ENCODE measurements at regions not wholly inside any gene's neighbourhood (a gene's known extent, or its start where the extent isn't known, plus 50 kb on each side); places are given as distances from the start of the nearest gene placed in this dataset.

DNA sequence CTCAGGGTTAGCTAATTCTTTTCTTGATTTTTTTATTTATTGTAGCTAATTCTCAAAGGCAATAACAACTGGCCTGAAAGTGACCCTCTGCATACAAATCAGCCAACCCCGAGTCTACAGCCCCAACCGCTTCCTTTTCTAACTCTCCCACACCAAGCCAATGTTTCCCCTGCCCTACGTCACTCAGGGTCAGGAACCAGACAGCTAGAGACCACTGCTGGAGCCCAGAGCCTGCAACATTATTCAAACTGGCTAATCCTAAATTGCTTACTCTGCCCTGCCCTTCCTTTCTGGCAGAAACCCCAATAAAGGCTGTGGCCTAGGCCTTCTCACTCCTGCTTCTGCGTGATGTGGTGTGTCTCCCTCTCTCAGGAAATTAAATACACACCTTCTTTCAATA lies 320.7 kb downstream of the CBLN4 start:
- WGBS (ENCODE audit: insufficient coverage, insufficient replicate concordance, low lambda C conversion rate, missing lambda C conversion rate): 2% methylated on average over 4 of the region's 4 CpGs
- Histone ChIP-seq H4K20me1 (ENCODE audit: control insufficient read depth, insufficient read depth) (no peaks in the 10 kb centered on the region), H3K9ac (ENCODE audit: control insufficient read depth, insufficient read depth, low read length) (no peak overlapping the region), H3K4me1 (ENCODE audit: control insufficient read depth, insufficient read depth, low read length) (no peaks in the 10 kb centered on the region), H3K9me3 (replicated peaks; ENCODE audit: control insufficient read depth, insufficient read depth, low read length) (no peaks in the 10 kb centered on the region), H3K4me2 (ENCODE audit: control insufficient read depth, insufficient read depth) (no peak overlapping the region), H3K27me3 (replicated peaks in 1 of 2; ENCODE audit: control insufficient read depth in 2 of 2, insufficient read depth in 2 of 2, low read length in 1 of 2) (no peaks in the 10 kb centered on the region), H3K27ac (ENCODE audit: control insufficient read depth, insufficient read depth) (no peak overlapping the region), H3K79me2 (ENCODE audit: control insufficient read depth, insufficient read depth, low read length) (no peaks in the 10 kb centered on the region), H3K36me3 (ENCODE audit: control insufficient read depth in 2 of 2, insufficient read depth in 2 of 2, low read length in 1 of 2) (no peaks in the 10 kb centered on the region), H2AFZ (ENCODE audit: control insufficient read depth, low read depth, low read length) (no peak overlapping the region), H3K4me3 (no peak overlapping the region)
- no TSS peak for BruUV-seq (replicated peaks)
- POLR2A ChIA-PET: no interaction called here
- TF ChIP-seq, protein P1, sequence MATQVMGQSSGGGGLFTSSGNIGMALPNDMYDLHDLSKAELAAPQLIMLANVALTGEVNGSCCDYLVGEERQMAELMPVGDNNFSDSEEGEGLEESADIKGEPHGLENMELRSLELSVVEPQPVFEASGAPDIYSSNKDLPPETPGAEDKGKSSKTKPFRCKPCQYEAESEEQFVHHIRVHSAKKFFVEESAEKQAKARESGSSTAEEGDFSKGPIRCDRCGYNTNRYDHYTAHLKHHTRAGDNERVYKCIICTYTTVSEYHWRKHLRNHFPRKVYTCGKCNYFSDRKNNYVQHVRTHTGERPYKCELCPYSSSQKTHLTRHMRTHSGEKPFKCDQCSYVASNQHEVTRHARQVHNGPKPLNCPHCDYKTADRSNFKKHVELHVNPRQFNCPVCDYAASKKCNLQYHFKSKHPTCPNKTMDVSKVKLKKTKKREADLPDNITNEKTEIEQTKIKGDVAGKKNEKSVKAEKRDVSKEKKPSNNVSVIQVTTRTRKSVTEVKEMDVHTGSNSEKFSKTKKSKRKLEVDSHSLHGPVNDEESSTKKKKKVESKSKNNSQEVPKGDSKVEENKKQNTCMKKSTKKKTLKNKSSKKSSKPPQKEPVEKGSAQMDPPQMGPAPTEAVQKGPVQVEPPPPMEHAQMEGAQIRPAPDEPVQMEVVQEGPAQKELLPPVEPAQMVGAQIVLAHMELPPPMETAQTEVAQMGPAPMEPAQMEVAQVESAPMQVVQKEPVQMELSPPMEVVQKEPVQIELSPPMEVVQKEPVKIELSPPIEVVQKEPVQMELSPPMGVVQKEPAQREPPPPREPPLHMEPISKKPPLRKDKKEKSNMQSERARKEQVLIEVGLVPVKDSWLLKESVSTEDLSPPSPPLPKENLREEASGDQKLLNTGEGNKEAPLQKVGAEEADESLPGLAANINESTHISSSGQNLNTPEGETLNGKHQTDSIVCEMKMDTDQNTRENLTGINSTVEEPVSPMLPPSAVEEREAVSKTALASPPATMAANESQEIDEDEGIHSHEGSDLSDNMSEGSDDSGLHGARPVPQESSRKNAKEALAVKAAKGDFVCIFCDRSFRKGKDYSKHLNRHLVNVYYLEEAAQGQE (IDR thresholded peaks at IDR 0.05; ENCODE audit: low read depth, low read length): no peak
- TF ChIP-seq ZNF274 (IDR thresholded peaks at IDR 0.05; ENCODE audit: insufficient read depth, insufficient read length) (no peak), ZNF217 (IDR thresholded peaks at IDR 0.05) (no peak), SMC3 (IDR thresholded peaks at IDR 0.05; ENCODE audit: borderline replicate concordance, low read length) (no peak), CHD2 (IDR thresholded peaks at IDR 0.05; ENCODE audit: borderline replicate concordance, low read depth, low read length) (no peak), PML (IDR thresholded peaks at IDR 0.05; ENCODE audit: low read length) (no peak), TAF1 (IDR thresholded peaks at IDR 0.05; ENCODE audit: borderline replicate concordance, low read depth, low read length) (no peak), CREB1 (IDR thresholded peaks at IDR 0.05; ENCODE audit: low read depth) (no peak), IKZF2 (IDR thresholded peaks at IDR 0.05) (no peak), CEBPB (IDR thresholded peaks at IDR 0.05; ENCODE audit: borderline replicate concordance in 1 of 2, low read depth in 2 of 2, low read length in 2 of 2) (no peak), NRF1 (conservative IDR thresholded peaks at IDR 0.05; ENCODE audit: low read depth, low read length) (no peak), FOS (IDR thresholded peaks at IDR 0.05; ENCODE audit: borderline replicate concordance, extremely low read depth, insufficient read length) (no peak), YY1 (IDR thresholded peaks at IDR 0.05; ENCODE audit: low read depth, low read length) (no peak), SRF (IDR thresholded peaks at IDR 0.05; ENCODE audit: low read depth in 2 of 2, low read length in 2 of 2) (no peak)
- TF ChIP-seq, protein P2, sequence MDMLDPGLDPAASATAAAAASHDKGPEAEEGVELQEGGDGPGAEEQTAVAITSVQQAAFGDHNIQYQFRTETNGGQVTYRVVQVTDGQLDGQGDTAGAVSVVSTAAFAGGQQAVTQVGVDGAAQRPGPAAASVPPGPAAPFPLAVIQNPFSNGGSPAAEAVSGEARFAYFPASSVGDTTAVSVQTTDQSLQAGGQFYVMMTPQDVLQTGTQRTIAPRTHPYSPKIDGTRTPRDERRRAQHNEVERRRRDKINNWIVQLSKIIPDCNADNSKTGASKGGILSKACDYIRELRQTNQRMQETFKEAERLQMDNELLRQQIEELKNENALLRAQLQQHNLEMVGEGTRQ (IDR thresholded peaks at IDR 0.05; ENCODE audit: borderline replicate concordance, low read depth, low read length): no peak
- TF ChIP-seq, protein P3, sequence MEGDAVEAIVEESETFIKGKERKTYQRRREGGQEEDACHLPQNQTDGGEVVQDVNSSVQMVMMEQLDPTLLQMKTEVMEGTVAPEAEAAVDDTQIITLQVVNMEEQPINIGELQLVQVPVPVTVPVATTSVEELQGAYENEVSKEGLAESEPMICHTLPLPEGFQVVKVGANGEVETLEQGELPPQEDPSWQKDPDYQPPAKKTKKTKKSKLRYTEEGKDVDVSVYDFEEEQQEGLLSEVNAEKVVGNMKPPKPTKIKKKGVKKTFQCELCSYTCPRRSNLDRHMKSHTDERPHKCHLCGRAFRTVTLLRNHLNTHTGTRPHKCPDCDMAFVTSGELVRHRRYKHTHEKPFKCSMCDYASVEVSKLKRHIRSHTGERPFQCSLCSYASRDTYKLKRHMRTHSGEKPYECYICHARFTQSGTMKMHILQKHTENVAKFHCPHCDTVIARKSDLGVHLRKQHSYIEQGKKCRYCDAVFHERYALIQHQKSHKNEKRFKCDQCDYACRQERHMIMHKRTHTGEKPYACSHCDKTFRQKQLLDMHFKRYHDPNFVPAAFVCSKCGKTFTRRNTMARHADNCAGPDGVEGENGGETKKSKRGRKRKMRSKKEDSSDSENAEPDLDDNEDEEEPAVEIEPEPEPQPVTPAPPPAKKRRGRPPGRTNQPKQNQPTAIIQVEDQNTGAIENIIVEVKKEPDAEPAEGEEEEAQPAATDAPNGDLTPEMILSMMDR (IDR thresholded peaks at IDR 0.05 in 2 of 3, conservative IDR thresholded peaks at IDR 0.05 in 1 of 3; ENCODE audit: control insufficient read depth in 2 of 3, extremely low read depth in 1 of 3, insufficient read depth in 1 of 3, low read depth in 3 of 3, low read length in 3 of 3): no peak
- TF ChIP-seq, protein P4, sequence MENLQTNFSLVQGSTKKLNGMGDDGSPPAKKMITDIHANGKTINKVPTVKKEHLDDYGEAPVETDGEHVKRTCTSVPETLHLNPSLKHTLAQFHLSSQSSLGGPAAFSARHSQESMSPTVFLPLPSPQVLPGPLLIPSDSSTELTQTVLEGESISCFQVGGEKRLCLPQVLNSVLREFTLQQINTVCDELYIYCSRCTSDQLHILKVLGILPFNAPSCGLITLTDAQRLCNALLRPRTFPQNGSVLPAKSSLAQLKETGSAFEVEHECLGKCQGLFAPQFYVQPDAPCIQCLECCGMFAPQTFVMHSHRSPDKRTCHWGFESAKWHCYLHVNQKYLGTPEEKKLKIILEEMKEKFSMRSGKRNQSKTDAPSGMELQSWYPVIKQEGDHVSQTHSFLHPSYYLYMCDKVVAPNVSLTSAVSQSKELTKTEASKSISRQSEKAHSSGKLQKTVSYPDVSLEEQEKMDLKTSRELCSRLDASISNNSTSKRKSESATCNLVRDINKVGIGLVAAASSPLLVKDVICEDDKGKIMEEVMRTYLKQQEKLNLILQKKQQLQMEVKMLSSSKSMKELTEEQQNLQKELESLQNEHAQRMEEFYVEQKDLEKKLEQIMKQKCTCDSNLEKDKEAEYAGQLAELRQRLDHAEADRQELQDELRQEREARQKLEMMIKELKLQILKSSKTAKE (IDR thresholded peaks at IDR 0.05; ENCODE audit: low read depth, poor library complexity, severe bottlenecking): no peak
- intact Hi-C loops (cut with micrococcal nuclease; ENCODE audit: unreplicated experiment): no loop called here
- FAIRE-seq: no peak
- no peak for ATAC-seq
- DNase-seq (ENCODE audit: low read depth, low spot score): no peak
- in situ Hi-C loops (cut with MboI): no loop called here
- CTCF ChIA-PET: no interaction called here
- RAD21 ChIA-PET (ENCODE audit: unreplicated experiment): no interaction called here
- SMC1A ChIA-PET (ENCODE audit: uncharacterized antibody, unreplicated experiment): no interaction called here

All from GM12878 (cell line).